H1 (cell line): ENCODE measurements at regions not wholly inside any gene's neighbourhood (a gene's known extent, or its start where the extent isn't known, plus 50 kb on each side); places are given as distances from the start of the nearest gene placed in this dataset.

Source experiments
- CTCF ChIA-PET: fragments of 300-600 bp; sonication (Branson Sonifier 250); formaldehyde crosslinking; loops from one replicate; lab custom pipeline; 2021; ENCODE audit not compliant: partially characterized antibody; lab: Charles Lee
- POLR2A ChIA-PET: fragments of 300-600 bp; sonication (Branson Sonifier 250); formaldehyde crosslinking; loops from one replicate; lab custom pipeline; 2021; ENCODE audit warnings: inconsistent platforms; ENCODE audit not compliant: partially characterized antibody; lab: Charles Lee
- DNase-seq, 2 experiments: peaks; one replicate each; pipeline versions ENCODE4 v3.0.0 to v3.0.0-alpha.2; 2010 to 2022; ENCODE audit warnings: low spot score in 2 of 2, low read depth in 1 of 2, mixed read lengths in 1 of 2
- FAIRE-seq: peaks from 2 replicates; lab custom pipeline; 2011; peaks lifted over from hg19 to GRCh38; lab: Jason Lieb, UNC
- H2AFZ ChIP-seq: 2 replicates; pipeline ENCODE4 v1.8.1; 2012; ENCODE audit warnings: low read length, inconsistent platforms
- H2AK5ac ChIP-seq: 2 replicates; pipeline ENCODE4 v1.6.1; 2013; ENCODE audit warnings: low read depth, low read length
- H2BK120ac ChIP-seq: replicated peaks from 2 replicates; pipeline ENCODE3; 2013; ENCODE audit warnings: low read depth, low read length, inconsistent platforms
- H2BK12ac ChIP-seq: 2 replicates; pipeline ENCODE4 v1.6.1; 2013; ENCODE audit warnings: low read depth, low read length
- H2BK15ac ChIP-seq: 2 replicates; pipeline ENCODE4 v1.6.1; 2013; ENCODE audit warnings: low read length
- H2BK20ac ChIP-seq: 2 replicates; pipeline ENCODE4 v1.6.1; 2013; ENCODE audit warnings: low read length
- H2BK5ac ChIP-seq: 2 replicates; pipeline ENCODE4 v1.6.1; 2013; ENCODE audit warnings: low read depth, low read length
- H3K14ac ChIP-seq: 2 replicates; pipeline ENCODE4 v1.6.1; 2013; ENCODE audit warnings: inconsistent platforms; ENCODE audit not compliant: insufficient read length
- H3K18ac ChIP-seq: 2 replicates; pipeline ENCODE4 v1.6.1; 2013; ENCODE audit warnings: low read length; ENCODE audit errors: extremely low read depth
- H3K23ac ChIP-seq: 2 replicates; pipeline ENCODE4 v1.6.1; 2013; ENCODE audit warnings: inconsistent platforms; ENCODE audit not compliant: insufficient read length
- H3K23me2 ChIP-seq: 2 replicates; pipeline ENCODE4 v1.6.1; 2013; ENCODE audit warnings: low read depth, low read length
- H3K27ac ChIP-seq: 2 replicates; pipeline ENCODE4 v1.6.1; 2011; ENCODE audit warnings: low read depth, low read length, inconsistent platforms
- H3K27me3 ChIP-seq, 4 experiments: replicated peaks in 1 of 4; 1 replicate in 1 of 4; 2 replicates in 3 of 4; pipeline versions ENCODE4 v1.6.1 to v1.8.1; 2011 to 2013; ENCODE audit warnings: low read length in 3 of 4, mild to moderate bottlenecking in 3 of 4, inconsistent platforms in 2 of 4, mixed read lengths in 2 of 4, moderate library complexity in 1 of 4; ENCODE audit not compliant: control insufficient read depth in 3 of 4, insufficient read depth in 3 of 4; ENCODE audit errors: extremely low read depth in 1 of 4
- H3K36me3 ChIP-seq, 4 experiments: 2 replicates each; pipeline versions ENCODE4 v1.6.1 to v1.8.1; 2011 to 2013; ENCODE audit warnings: mild to moderate bottlenecking in 4 of 4, low read length in 3 of 4, moderate library complexity in 2 of 4, control low read depth in 1 of 4, inconsistent platforms in 1 of 4; ENCODE audit not compliant: insufficient read depth in 4 of 4, control insufficient read depth in 2 of 4
- H3K4ac ChIP-seq: replicated peaks from 2 replicates; pipeline ENCODE3; 2013; ENCODE audit warnings: low read length, low read depth, mixed read lengths, inconsistent platforms; ENCODE audit not compliant: insufficient read length
- H3K4me1 ChIP-seq, 4 experiments: replicated peaks in 1 of 4; 1 replicate in 1 of 4; 2 replicates in 3 of 4; pipeline versions ENCODE4 v1.6.1 to v1.8.1; 2011 to 2013; ENCODE audit warnings: low read length in 3 of 4, inconsistent platforms in 2 of 4, mixed read lengths in 1 of 4; ENCODE audit not compliant: insufficient read depth in 4 of 4, control insufficient read depth in 3 of 4
- H3K4me2 ChIP-seq, 2 experiments: 2 replicates each; pipeline versions ENCODE4 v1.6.1 to v1.8.1; 2011 to 2013; ENCODE audit warnings: low read depth in 2 of 2, low read length in 2 of 2, control low read depth in 1 of 2, inconsistent platforms in 1 of 2, mild to moderate bottlenecking in 1 of 2; ENCODE audit not compliant: insufficient read depth in 1 of 2
- H3K4me3 ChIP-seq, 4 experiments: fragments of 200-600, 300-600 bp in 1 of 4; sonication (generic), shearing (Covaris generic), sonication (Bioruptor Twin) in 1 of 4; 2 replicates each; pipeline versions ENCODE4 v1.5.1 to v1.8.1; 2011 to 2016; ENCODE audit warnings: low read length in 4 of 4, low read depth in 3 of 4, control low read depth in 2 of 4, inconsistent platforms in 2 of 4, mild to moderate bottlenecking in 2 of 4, mixed read lengths in 1 of 4, moderate library complexity in 1 of 4; ENCODE audit not compliant: insufficient read depth in 2 of 4; ENCODE audit errors: extremely low read depth in 1 of 4
- H3K56ac ChIP-seq: replicated peaks from 2 replicates; pipeline ENCODE3; 2013; ENCODE audit warnings: low read depth, mild to moderate bottlenecking, mixed read lengths, low read length, inconsistent platforms; ENCODE audit not compliant: insufficient read length
- H3K79me1 ChIP-seq: 2 replicates; pipeline ENCODE4 v1.6.1; 2013; ENCODE audit warnings: low read depth, low read length, control low read depth
- H3K79me2 ChIP-seq, 2 experiments: 2 replicates each; pipeline versions ENCODE4 v1.6.1 to v1.8.1; 2012 to 2013; ENCODE audit warnings: low read length in 2 of 2, mild to moderate bottlenecking in 2 of 2, inconsistent platforms in 1 of 2; ENCODE audit not compliant: insufficient read depth in 2 of 2, control insufficient read depth in 1 of 2
- H3K9ac ChIP-seq, 4 experiments: replicated peaks in 1 of 4; 1 replicate in 1 of 4; 2 replicates in 3 of 4; pipeline versions ENCODE4 v1.6.1 to v1.8.1; 2011 to 2013; ENCODE audit warnings: low read depth in 3 of 4, low read length in 3 of 4, control low read depth in 2 of 4, mild to moderate bottlenecking in 2 of 4, moderate library complexity in 2 of 4, inconsistent platforms in 1 of 4; ENCODE audit errors: extremely low read depth in 1 of 4
- H3K9me3 ChIP-seq, 2 experiments: 2 replicates each; pipeline versions ENCODE4 v1.6.1 to v1.8.1; 2012 to 2013; ENCODE audit warnings: mild to moderate bottlenecking in 2 of 2, moderate library complexity in 2 of 2, control low read depth in 1 of 2, inconsistent platforms in 1 of 2, low read depth in 1 of 2, low read length in 1 of 2, mixed read lengths in 1 of 2; ENCODE audit not compliant: insufficient read depth in 2 of 2
- H4K20me1 ChIP-seq, 2 experiments: replicated peaks in 1 of 2; 2 replicates each; pipeline versions ENCODE3 to v1.8.1; 2011 to 2013; ENCODE audit warnings: inconsistent platforms in 2 of 2, low read length in 2 of 2, mild to moderate bottlenecking in 1 of 2; ENCODE audit not compliant: insufficient read depth in 2 of 2, control insufficient read depth in 1 of 2
- H4K5ac ChIP-seq: 2 replicates; pipeline ENCODE4 v1.6.1; 2013; ENCODE audit warnings: low read length, low read depth, mixed read lengths, inconsistent platforms; ENCODE audit not compliant: insufficient read length
- H4K8ac ChIP-seq: 2 replicates; pipeline ENCODE4 v1.8.0; 2013; ENCODE audit warnings: mild to moderate bottlenecking, moderate library complexity, low read length, inconsistent platforms; ENCODE audit not compliant: insufficient read depth; ENCODE audit errors: extremely low read depth
- H4K91ac ChIP-seq: replicated peaks from 2 replicates; pipeline ENCODE3; 2013; ENCODE audit warnings: low read length, mixed read lengths, inconsistent platforms; ENCODE audit not compliant: insufficient read length
- KDM1A ChIP-seq: fragments of 200-600, 300-600 bp; sonication (generic); IDR thresholded peaks from 2 replicates; pipeline ENCODE4 v1.7.1; 2016; ENCODE audit warnings: mild to moderate bottlenecking, low read length, borderline replicate concordance
- KDM4A ChIP-seq: IDR thresholded peaks from one replicate; pipeline ENCODE4 v1.7.1; 2012; ENCODE audit warnings: low read depth, mild to moderate bottlenecking, moderate library complexity, low read length, inconsistent platforms; ENCODE audit not compliant: severe bottlenecking
- WGBS, 2 experiments: shearing (Covaris generic) in 1 of 2; methylation state at CpG; one replicate each; pipeline versions ENCODE4 v1.1.6 to v1.1.7; 2013 to 2015; ENCODE audit warnings: low lambda C conversion rate in 2 of 2, mixed read lengths in 2 of 2, inconsistent platforms in 1 of 2, low coverage in 1 of 2, missing lambda C conversion rate in 1 of 2; ENCODE audit not compliant: insufficient replicate concordance in 2 of 2, insufficient coverage in 1 of 2, insufficient read length in 1 of 2; ENCODE audit errors: extremely low coverage in 1 of 2, missing lambda C conversion rate in 1 of 2; 5-methylcytosine and 5-hydroxymethylcytosine counted together

DNA sequence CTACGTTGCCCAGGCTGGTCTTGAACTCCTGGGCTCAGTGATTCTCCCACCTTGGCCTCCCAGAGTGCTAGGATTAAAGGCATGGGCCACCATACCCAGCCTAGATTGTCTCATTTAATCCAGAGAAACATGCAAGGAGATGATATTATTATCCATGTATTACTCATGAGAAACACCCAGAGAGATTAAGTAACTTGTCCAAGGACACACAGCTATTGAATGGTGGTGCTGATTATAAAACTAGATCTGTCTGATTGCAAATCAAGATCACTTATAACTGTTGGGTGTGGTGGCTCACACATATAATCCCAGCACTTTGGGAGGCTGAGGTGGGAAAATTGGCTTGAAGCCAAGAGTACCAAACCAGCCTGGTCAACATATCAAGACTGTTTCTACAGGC, 94.4 kb upstream of the ZNF217 start:
- H3K56ac ChIP-seq: no peak overlapping the region
- 94% methylated on average over 1 of the region's 1 CpG; no CpG with 5 or more reads in 1 of the 2 experiments for WGBS, 2 experiments
- CTCF ChIA-PET: interaction anchor here (0.6 kb wide), 2 partner anchors 8 to 78 kb away, joined by 3 read pairs; no protein-coding TSS in a partner anchor

More for the DNA sequence above, 94.4 kb upstream of the ZNF217 start:
- no peak overlapping the region for H4K8ac ChIP-seq
- H2BK5ac ChIP-seq: no peak overlapping the region
- no peak overlapping the region for H3K4me3 ChIP-seq
- H3K27me3 ChIP-seq: no peaks in the 10 kb centered on the region
- no peak overlapping the region for H3K9ac ChIP-seq
- DNase-seq (no peak), FAIRE-seq (no peak)
- H3K4me2 ChIP-seq: no peak overlapping the region
- H2AK5ac ChIP-seq: no peak overlapping the region
- no peak overlapping the region for H3K18ac ChIP-seq
- H2BK12ac ChIP-seq: no peak overlapping the region
- H4K91ac ChIP-seq: no peak overlapping the region
- no peak overlapping the region for H2AFZ ChIP-seq
- no peaks in the 10 kb centered on the region for H3K4me1 ChIP-seq
- H3K14ac ChIP-seq: no peak overlapping the region
- H2BK15ac ChIP-seq: no peak overlapping the region
- H4K20me1 ChIP-seq: no peaks in the 10 kb centered on the region
- POLR2A ChIA-PET: no interaction called here
- H3K23me2 ChIP-seq: no peaks in the 10 kb centered on the region
- H3K4ac ChIP-seq: no peak overlapping the region
- H3K27ac ChIP-seq: no peak overlapping the region
- H2BK20ac ChIP-seq: no peak overlapping the region
- no peak overlapping the region for H2BK120ac ChIP-seq
- peak; percentile 60; the same call in 1 of the 2 replicates for TF ChIP-seq KDM1A
- no peak for TF ChIP-seq KDM4A
- no peak overlapping the region for H3K23ac ChIP-seq
- no peaks in the 10 kb centered on the region for H3K79me2 ChIP-seq
- H3K9me3 ChIP-seq: no peaks in the 10 kb centered on the region
- H3K79me1 ChIP-seq: no peaks in the 10 kb centered on the region
- H3K36me3 ChIP-seq: no peaks in the 10 kb centered on the region
- H4K5ac ChIP-seq: no peak overlapping the region
